GM12892 (cell line): ENCODE measurements at regions not wholly inside any gene's neighbourhood (a gene's known extent, or its start where the extent isn't known, plus 50 kb on each side); places are given as distances from the start of the nearest gene placed in this dataset.

Source experiments
- POLR2A ChIP-seq: IDR thresholded peaks from 2 replicates; pipeline ENCODE4 v1.6.1; 2011; ENCODE audit warnings: low read depth, low read length, control low read depth
- POLR2AphosphoS5 ChIP-seq: IDR thresholded peaks from 2 replicates; pipeline ENCODE4 v1.6.1; 2011; ENCODE audit warnings: low read depth, low read length, control low read depth
- TAF1 ChIP-seq: IDR thresholded peaks from 2 replicates; pipeline ENCODE4 v1.6.1; 2011; ENCODE audit warnings: low read depth, mild to moderate bottlenecking, control low read depth, low read length, borderline replicate concordance

- TF ChIP-seq TAF1 (no peak), POLR2A (no peak), POLR2AphosphoS5 (no peak)
Observed at GRCh38 chr3:43874731-43875130, 184.0 kb downstream of the ABHD5 start.
